SIG-M5 treated with dmso at 0.1 percent for 504 hours (cell line): ENCODE measurements at regions not wholly inside any gene's neighbourhood (a gene's known extent, or its start where the extent isn't known, plus 50 kb on each side); places are given as distances from the start of the nearest gene placed in this dataset.

ENCODE experiments used
- DNase-seq: peaks from one replicate; lab custom pipeline; 2025; ENCODE audit not compliant: unreplicated experiment; lab: John Stamatoyannopoulos, UW

DNA sequence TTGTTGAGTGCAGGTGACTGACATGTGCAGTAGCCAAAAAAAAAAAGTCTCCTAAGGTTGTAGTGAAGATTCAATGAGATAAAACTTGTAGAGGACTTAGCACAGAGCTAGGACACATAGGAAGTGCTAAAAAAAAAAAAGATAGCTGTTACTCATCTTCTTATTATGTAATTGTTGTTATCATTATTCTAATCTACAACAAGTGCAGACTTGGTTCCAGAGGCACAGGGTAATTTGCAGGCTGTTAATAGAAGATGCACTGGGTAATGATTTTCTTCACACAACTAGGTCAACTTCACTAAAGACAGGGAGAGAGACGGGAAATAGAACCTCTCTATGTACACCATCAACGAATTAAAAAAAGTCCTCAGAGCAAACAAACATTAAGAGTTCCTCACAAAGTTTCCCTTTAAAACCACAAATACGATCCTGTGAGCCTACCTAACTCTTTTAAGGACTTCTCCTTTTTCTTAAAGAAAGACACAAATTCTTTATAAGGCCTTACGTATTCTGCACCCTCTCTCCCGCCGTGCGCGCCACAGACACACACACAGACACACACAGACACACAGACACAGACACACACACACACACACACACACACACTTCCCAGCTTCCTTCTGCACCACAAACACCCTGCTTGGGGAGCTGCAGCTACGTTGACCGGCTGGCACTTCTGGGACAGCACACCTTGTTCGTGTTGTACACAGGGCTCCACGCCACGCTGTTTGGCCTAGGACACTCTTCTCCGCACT lies 49.8 kb upstream of the GADD45A start:
- DNase-seq = peak; percentile 2
